DMS 273 (cell line): ENCODE measurements at regions not wholly inside any gene's neighbourhood (a gene's known extent, or its start where the extent isn't known, plus 50 kb on each side); places are given as distances from the start of the nearest gene placed in this dataset.
"Not testable (repeated sequence)": the region's sequence is repeated elsewhere in the genome, so short reads cannot be mapped to it uniquely, and the experiment has no call there.

Experiments used
- DNase-seq: peaks from one replicate; lab custom pipeline; 2025; ENCODE audit not compliant: unreplicated experiment; lab: John Stamatoyannopoulos, UW

GRCh38 chr13:62875118-62875640, 1459.5 kb upstream of the PCDH20 start:
- no peak for DNase-seq

- peak; percentile 0 for DNase-seq
Observed at GRCh38 chr13:62850331-62850730, 1434.7 kb upstream of the PCDH20 start.

- no peak for DNase-seq
Observed at GRCh38 chr13:62847520-62847919, 1431.9 kb upstream of the PCDH20 start.

GRCh38 chr13:62846302-62846701, 1430.7 kb upstream of the PCDH20 start:
- DNase-seq, result no peak

GRCh38 chr13:62839338-62839737, 1423.7 kb upstream of the PCDH20 start:
- DNase-seq, result no peak

GRCh38 chr13:62838929-62839328, 1423.3 kb upstream of the PCDH20 start:
- no peak for DNase-seq

- DNase-seq, result no peak
Observed at GRCh38 chr13:62837895-62838294, 1422.2 kb upstream of the PCDH20 start.

GRCh38 chr13:62829486-62829885, 1413.8 kb upstream of the PCDH20 start:
- DNase-seq, result no peak

- DNase-seq, result no peak
Observed at GRCh38 chr13:62799931-62800436, 1384.3 kb upstream of the PCDH20 start.

GRCh38 chr13:62799038-62799535, 1383.4 kb upstream of the PCDH20 start:
- DNase-seq, result no peak

GRCh38 chr13:62793850-62794249, 1378.2 kb upstream of the PCDH20 start:
- DNase-seq, result no peak

GRCh38 chr13:62781866-62782265, 1366.2 kb upstream of the PCDH20 start:
- DNase-seq, result no peak

- no peak for DNase-seq
Observed at GRCh38 chr13:62779161-62779560, 1363.5 kb upstream of the PCDH20 start.

- DNase-seq, result peak; percentile 23
Observed at GRCh38 chr13:62767473-62767872, 1351.8 kb upstream of the PCDH20 start.

GRCh38 chr13:62760724-62761123, 1345.1 kb upstream of the PCDH20 start:
- no peak for DNase-seq

GRCh38 chr13:62747629-62748028, 1332.0 kb upstream of the PCDH20 start:
- DNase-seq, result no peak

GRCh38 chr13:62747152-62747551, 1331.5 kb upstream of the PCDH20 start:
- DNase-seq, result no peak

GRCh38 chr13:62729746-62730145, 1314.1 kb upstream of the PCDH20 start:
- not testable (repeated sequence) for DNase-seq

- DNase-seq, result no peak
Observed at GRCh38 chr13:62721893-62722292, 1306.2 kb upstream of the PCDH20 start.

- not testable (repeated sequence) for DNase-seq
Observed at GRCh38 chr13:62711948-62712347, 1296.3 kb upstream of the PCDH20 start.

GRCh38 chr13:62710787-62711186, 1295.1 kb upstream of the PCDH20 start:
- peak; percentile 58 for DNase-seq

- DNase-seq, result no peak
Observed at GRCh38 chr13:62706048-62706447, 1290.4 kb upstream of the PCDH20 start.

GRCh38 chr13:62704875-62705274, 1289.2 kb upstream of the PCDH20 start:
- peak; percentile 72 for DNase-seq
